ENCODE measurements at regions not wholly inside any gene's neighbourhood (a gene's known extent, or its start where the extent isn't known, plus 50 kb on each side); places are given as distances from the start of the nearest gene placed in this dataset.
"Not testable (repeated sequence)": the region's sequence is repeated elsewhere in the genome, so short reads cannot be mapped to it uniquely, and the experiment has no call there.

- DNase-seq = no peak
Measured at GRCh38 chr3:81887448-81887847, 126.0 kb upstream of the GBE1 start.

GRCh38 chr3:81886081-81886480, 124.6 kb upstream of the GBE1 start:
- no peak for DNase-seq

- no peak for DNase-seq
Measured at GRCh38 chr3:81884791-81885190, 123.3 kb upstream of the GBE1 start.

GRCh38 chr3:81876826-81877225, 115.4 kb upstream of the GBE1 start:
- no peak for DNase-seq

- DNase-seq = no peak
Measured at GRCh38 chr3:81874738-81875137, 113.3 kb upstream of the GBE1 start.

- DNase-seq = no peak
Measured at GRCh38 chr3:81872566-81872965, 111.1 kb upstream of the GBE1 start.

- no peak for DNase-seq
Measured at GRCh38 chr3:81871358-81872155, 110.1 kb upstream of the GBE1 start.

GRCh38 chr3:81869382-81869781, 107.9 kb upstream of the GBE1 start:
- DNase-seq = no peak

- no peak for DNase-seq
Measured at GRCh38 chr3:81868597-81868996, 107.2 kb upstream of the GBE1 start.

- DNase-seq = no peak
Measured at GRCh38 chr3:81867875-81868274, 106.4 kb upstream of the GBE1 start.

- DNase-seq = not testable (repeated sequence)
Measured at GRCh38 chr3:81865164-81865563, 103.7 kb upstream of the GBE1 start.

- no peak for DNase-seq
Measured at GRCh38 chr3:81864272-81864671, 102.8 kb upstream of the GBE1 start.

GRCh38 chr3:81863756-81864155, 102.3 kb upstream of the GBE1 start:
- DNase-seq = no peak

- no peak for DNase-seq
Measured at GRCh38 chr3:81861593-81861992, 100.1 kb upstream of the GBE1 start.

- no peak for DNase-seq
Measured at GRCh38 chr3:81859524-81859923, 98.1 kb upstream of the GBE1 start.

- no peak for DNase-seq
Measured at GRCh38 chr3:81853431-81853830, 92.0 kb upstream of the GBE1 start.

- DNase-seq = no peak
Measured at GRCh38 chr3:81851176-81851575, 89.7 kb upstream of the GBE1 start.

- no peak for DNase-seq
Measured at GRCh38 chr3:81846988-81847387, 85.5 kb upstream of the GBE1 start.

- DNase-seq = no peak
Measured at GRCh38 chr3:81841540-81841939, 80.1 kb upstream of the GBE1 start.

- DNase-seq = no peak
Measured at GRCh38 chr3:81839504-81840094, 78.2 kb upstream of the GBE1 start.

- no peak for DNase-seq
Measured at GRCh38 chr3:81838457-81838856, 77.0 kb upstream of the GBE1 start.

GRCh38 chr3:81837071-81837593, 75.7 kb upstream of the GBE1 start:
- no peak for DNase-seq

- no peak for DNase-seq
Measured at GRCh38 chr3:81829937-81830336, 68.5 kb upstream of the GBE1 start.

GRCh38 chr3:81829272-81829671, 67.8 kb upstream of the GBE1 start:
- DNase-seq = not testable (repeated sequence)
